MM.1S (cell line): ENCODE measurements at regions not wholly inside any gene's neighbourhood (a gene's known extent, or its start where the extent isn't known, plus 50 kb on each side); places are given as distances from the start of the nearest gene placed in this dataset.

Source experiments
- CTCF ChIP-seq: fragments of 300-600 bp; sonication (generic); IDR thresholded peaks from 2 replicates; pipeline ENCODE4 v1.5.1; 2016; ENCODE audit warnings: antibody characterized with exemption, low read length, mixed read lengths
- EZH2 ChIP-seq: fragments of 300-600 bp; sonication (generic); optimal IDR thresholded peaks from 2 replicates; pipeline ENCODE3; 2017; ENCODE audit warnings: low read depth, mild to moderate bottlenecking, antibody characterized with exemption, low read length, mixed read lengths

GRCh38 chr15:55060836-55061235, 135.9 kb downstream of the RSL24D1 start:
- TF ChIP-seq CTCF (no peak), EZH2 (no peak)
